ENCODE measurements at regions not wholly inside any gene's neighbourhood (a gene's known extent, or its start where the extent isn't known, plus 50 kb on each side); places are given as distances from the start of the nearest gene placed in this dataset.

- intact Hi-C loops (cut with DNase I), result no loop called here
- H3K27me3 ChIP-seq, result peaks cover 0 to 6% of the 10 kb centered on the region in 2 donors
- ATAC-seq, result peak; percentile 16
- peak overlapping the region in 3 of 4 donors; percentile 80 to 83 (median 81) for H3K27ac ChIP-seq
- no peaks in the 10 kb centered on the region for H3K9me3 ChIP-seq
- no peak overlapping the region for H3K4me3 ChIP-seq
- peaks cover 40% of the 10 kb centered on the region for H3K4me1 ChIP-seq
- no peak for DNase-seq
- TF ChIP-seq POLR2A (IDR thresholded peaks at IDR 0.05), result no peak
- no peaks in the 10 kb centered on the region for H3K36me3 ChIP-seq (replicated peaks in 1 of 2; ENCODE audit: insufficient read depth in 1 of 2, low read depth in 2 of 2)
- 7 to 8% methylated on average over 14 to 15 of the region's 15 CpGs for WGBS, 2 donors
Observed at GRCh38 chr10:120978589-120979252, 127.6 kb downstream of the WDR11 start.

- DNase-seq (peak; percentile 65 to 80 (median 74)), ATAC-seq (peak; percentile 73)
- Histone ChIP-seq H3K27ac (peak overlapping the region; percentile 39 to 83 (median 80)), H3K9me3 (no peaks in the 10 kb centered on the region), H3K4me3 (no peak overlapping the region), H3K4me1 (peaks cover 41% of the 10 kb centered on the region), H3K36me3 (replicated peaks in 1 of 2; ENCODE audit: insufficient read depth in 1 of 2, low read depth in 2 of 2) (no peaks in the 10 kb centered on the region), H3K27me3 (peaks cover 0 to 6% of the 10 kb centered on the region in 2 donors)
- peak in 2 of 3 donors; percentile 41 to 52 for TF ChIP-seq POLR2A (IDR thresholded peaks at IDR 0.05)
- no peak for TF ChIP-seq CTCF (IDR thresholded peaks at IDR 0.05)
- WGBS, 2 donors, result 4 to 5% methylated on average over 34 to 64 of the region's 68 CpGs
- intact Hi-C loops (cut with DNase I), result no loop called here
Observed at GRCh38 chr10:120979435-120980278, 128.5 kb downstream of the WDR11 start.

- Histone ChIP-seq H3K4me3 (no peak overlapping the region), H3K4me1 (peaks cover 41% of the 10 kb centered on the region), H3K36me3 (replicated peaks in 1 of 2; ENCODE audit: insufficient read depth in 1 of 2, low read depth in 2 of 2) (no peaks in the 10 kb centered on the region), H3K27ac (peak overlapping the region; percentile 39 to 83 (median 80)), H3K27me3 (peaks cover 0 to 6% of the 10 kb centered on the region in 2 donors), H3K9me3 (no peaks in the 10 kb centered on the region)
- intact Hi-C loops (cut with DNase I), result no loop called here
- DNase-seq, result no peak
- TF ChIP-seq CTCF (IDR thresholded peaks at IDR 0.05), result no peak
- TF ChIP-seq POLR2A (IDR thresholded peaks at IDR 0.05), result no peak
- WGBS, 2 donors, result 43 to 45% methylated on average over 10 to 18 of the region's 18 CpGs
- ATAC-seq, result peak; percentile 15
Observed at GRCh38 chr10:120980279-120981255, 129.4 kb downstream of the WDR11 start.

GRCh38 chr10:120981601-120982391, 130.6 kb downstream of the WDR11 start:
- ATAC-seq (no peak), DNase-seq (no peak)
- intact Hi-C loops (cut with DNase I), result no loop called here
- H3K27me3 ChIP-seq, result peaks cover 0 to 6% of the 10 kb centered on the region in 2 donors
- no peaks in the 10 kb centered on the region for H3K36me3 ChIP-seq (replicated peaks in 1 of 2; ENCODE audit: insufficient read depth in 1 of 2, low read depth in 2 of 2)
- peak overlapping the region in 3 of 4 donors; percentile 80 to 83 (median 81) for H3K27ac ChIP-seq
- no peak for TF ChIP-seq POLR2A (IDR thresholded peaks at IDR 0.05)
- TF ChIP-seq CTCF (IDR thresholded peaks at IDR 0.05), result no peak
- WGBS, 2 donors, result 61 to 76% methylated on average over 7 to 8 of the region's 8 CpGs
- H3K9me3 ChIP-seq, result no peaks in the 10 kb centered on the region
- no peak overlapping the region for H3K4me3 ChIP-seq
- H3K4me1 ChIP-seq, result peaks cover 41% of the 10 kb centered on the region
